ENCODE measurements at regions not wholly inside any gene's neighbourhood (a gene's known extent, or its start where the extent isn't known, plus 50 kb on each side); places are given as distances from the start of the nearest gene placed in this dataset.
"Not testable (repeated sequence)": the region's sequence is repeated elsewhere in the genome, so short reads cannot be mapped to it uniquely, and the experiment has no call there.

GRCh38 chr1:193392686-193393085, 206.3 kb upstream of the B3GALT2 start:
- no peak for DNase-seq (ENCODE audit: low read depth, low spot score)

- DNase-seq (ENCODE audit: low read depth, low spot score): no peak
Observed at GRCh38 chr1:193388683-193389082, 202.3 kb upstream of the B3GALT2 start.

GRCh38 chr1:193388165-193388564, 201.8 kb upstream of the B3GALT2 start:
- no peak for DNase-seq (ENCODE audit: low read depth, low spot score)

GRCh38 chr1:193387406-193387805, 201.0 kb upstream of the B3GALT2 start:
- DNase-seq (ENCODE audit: low read depth, low spot score): no peak

GRCh38 chr1:193378451-193378850, 192.0 kb upstream of the B3GALT2 start:
- DNase-seq (ENCODE audit: low read depth, low spot score): not testable (repeated sequence)

GRCh38 chr1:193377472-193377871, 191.1 kb upstream of the B3GALT2 start:
- DNase-seq (ENCODE audit: low read depth, low spot score): no peak

GRCh38 chr1:193372553-193372952, 186.1 kb upstream of the B3GALT2 start:
- DNase-seq (ENCODE audit: low read depth, low spot score): no peak

- no peak for DNase-seq (ENCODE audit: low read depth, low spot score)
Observed at GRCh38 chr1:193368302-193368701, 181.9 kb upstream of the B3GALT2 start.

GRCh38 chr1:193367863-193368262, 181.4 kb upstream of the B3GALT2 start:
- no peak for DNase-seq (ENCODE audit: low read depth, low spot score)

- DNase-seq (ENCODE audit: low read depth, low spot score): no peak
Observed at GRCh38 chr1:193366764-193367507, 180.5 kb upstream of the B3GALT2 start.

- DNase-seq (ENCODE audit: low read depth, low spot score): no peak
Observed at GRCh38 chr1:193365966-193366365, 179.6 kb upstream of the B3GALT2 start.

- DNase-seq (ENCODE audit: low read depth, low spot score): no peak
Observed at GRCh38 chr1:193359631-193360030, 173.2 kb upstream of the B3GALT2 start.

- DNase-seq (ENCODE audit: low read depth, low spot score): no peak
Observed at GRCh38 chr1:193358419-193358818, 172.0 kb upstream of the B3GALT2 start.

GRCh38 chr1:193356249-193356648, 169.8 kb upstream of the B3GALT2 start:
- DNase-seq (ENCODE audit: low read depth, low spot score): no peak

GRCh38 chr1:193355626-193356025, 169.2 kb upstream of the B3GALT2 start:
- no peak for DNase-seq (ENCODE audit: low read depth, low spot score)

- DNase-seq (ENCODE audit: low read depth, low spot score): peak; percentile 36
Observed at GRCh38 chr1:193355178-193355577, 168.8 kb upstream of the B3GALT2 start.

GRCh38 chr1:193348769-193349535, 162.5 kb upstream of the B3GALT2 start:
- DNase-seq (ENCODE audit: low read depth, low spot score): no peak

- no peak for DNase-seq (ENCODE audit: low read depth, low spot score)
Observed at GRCh38 chr1:193348091-193348768, 161.8 kb upstream of the B3GALT2 start.

GRCh38 chr1:193346085-193346484, 159.7 kb upstream of the B3GALT2 start:
- no peak for DNase-seq (ENCODE audit: low read depth, low spot score)

- no peak for DNase-seq (ENCODE audit: low read depth, low spot score)
Observed at GRCh38 chr1:193342811-193343210, 156.4 kb upstream of the B3GALT2 start.

- DNase-seq (ENCODE audit: low read depth, low spot score): no peak
Observed at GRCh38 chr1:193340331-193340730, 153.9 kb upstream of the B3GALT2 start.

- DNase-seq (ENCODE audit: low read depth, low spot score): no peak
Observed at GRCh38 chr1:193339401-193339800, 153.0 kb upstream of the B3GALT2 start.

Data from pulmonary artery endothelial cell (primary cell).